HFFc6 (cell line): ENCODE measurements at regions not wholly inside any gene's neighbourhood (a gene's known extent, or its start where the extent isn't known, plus 50 kb on each side); places are given as distances from the start of the nearest gene placed in this dataset.

Source experiments
- DNase-seq: peaks from one replicate; pipeline ENCODE4 v3.0.0-alpha.2; 2018
- H3K27ac Mint-ChIP-seq: 2 replicates; pipeline ENCODE4 v1.8.0; 2020; ENCODE audit warnings: mild to moderate bottlenecking, mixed read lengths
- H3K27me3 Mint-ChIP-seq: 2 replicates; pipeline ENCODE4 v1.8.0; 2021; ENCODE audit warnings: mild to moderate bottlenecking, moderate library complexity, mixed read lengths; ENCODE audit not compliant: insufficient read depth
- H3K36me3 Mint-ChIP-seq: 2 replicates; pipeline ENCODE4 v1.8.0; 2021; ENCODE audit warnings: low read depth, mixed read lengths
- H3K4me1 Mint-ChIP-seq: 2 replicates; pipeline ENCODE4 v1.8.0; 2020; ENCODE audit warnings: low read depth, mixed read lengths
- H3K4me3 Mint-ChIP-seq: 2 replicates; pipeline ENCODE4 v1.8.0; 2020; ENCODE audit warnings: mild to moderate bottlenecking, moderate library complexity, mixed read lengths
- H3K9me3 Mint-ChIP-seq: 2 replicates; pipeline ENCODE4 v1.8.0; 2020; ENCODE audit warnings: mild to moderate bottlenecking, mixed read lengths
- CTCF ChIP-seq: fragments of 200-600 bp; sonication (generic); IDR thresholded peaks from 2 replicates; pipeline ENCODE4 v1.5.0; 2021; ENCODE audit warnings: antibody characterized with exemption, mild to moderate bottlenecking

DNA sequence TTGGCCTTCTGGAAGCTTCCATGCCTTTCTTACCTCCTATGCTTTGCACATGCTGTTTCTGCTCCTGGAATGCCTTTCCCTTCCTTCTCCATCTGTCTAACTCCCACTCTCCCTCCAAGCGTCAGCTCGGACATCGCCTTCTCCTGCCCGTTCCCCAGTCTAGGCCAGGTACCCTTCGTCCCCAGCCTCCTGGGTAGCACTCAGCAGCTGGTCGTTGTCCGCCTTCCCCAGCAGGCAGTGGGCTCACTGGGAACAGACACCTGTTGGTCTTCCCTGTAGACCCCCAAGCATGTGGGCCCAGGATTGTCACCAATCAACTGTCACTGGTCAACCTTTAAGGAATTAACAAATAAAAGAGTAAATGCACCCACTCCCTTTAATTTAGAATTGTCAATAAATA is 202.2 kb downstream of the RGS3 start:
- H3K27me3 Mint-ChIP-seq: peaks cover 6% of the 10 kb centered on the region; the same call in 1 of the 2 replicates
- H3K36me3 Mint-ChIP-seq: 0 out of 2 replicates have a peak, but pooled peaks cover 7% of the 10 kb centered on the region
- H3K4me1 Mint-ChIP-seq: peaks cover 33% of the 10 kb centered on the region
- TF ChIP-seq CTCF: no peak
- no peak for DNase-seq
- no peaks in the 10 kb centered on the region; the same call in 1 of the 2 replicates for H3K9me3 Mint-ChIP-seq
- H3K27ac Mint-ChIP-seq: no peak overlapping the region
- H3K4me3 Mint-ChIP-seq: no peak overlapping the region

- Mint-ChIP-seq H3K27ac (no peak overlapping the region), H3K4me3 (peak overlapping the region; percentile 5; the same call in 1 of the 2 replicates)
- no peak for DNase-seq
Observed at GRCh38 chr9:113668061-113668460, 204.5 kb downstream of the RGS3 start.

DNA sequence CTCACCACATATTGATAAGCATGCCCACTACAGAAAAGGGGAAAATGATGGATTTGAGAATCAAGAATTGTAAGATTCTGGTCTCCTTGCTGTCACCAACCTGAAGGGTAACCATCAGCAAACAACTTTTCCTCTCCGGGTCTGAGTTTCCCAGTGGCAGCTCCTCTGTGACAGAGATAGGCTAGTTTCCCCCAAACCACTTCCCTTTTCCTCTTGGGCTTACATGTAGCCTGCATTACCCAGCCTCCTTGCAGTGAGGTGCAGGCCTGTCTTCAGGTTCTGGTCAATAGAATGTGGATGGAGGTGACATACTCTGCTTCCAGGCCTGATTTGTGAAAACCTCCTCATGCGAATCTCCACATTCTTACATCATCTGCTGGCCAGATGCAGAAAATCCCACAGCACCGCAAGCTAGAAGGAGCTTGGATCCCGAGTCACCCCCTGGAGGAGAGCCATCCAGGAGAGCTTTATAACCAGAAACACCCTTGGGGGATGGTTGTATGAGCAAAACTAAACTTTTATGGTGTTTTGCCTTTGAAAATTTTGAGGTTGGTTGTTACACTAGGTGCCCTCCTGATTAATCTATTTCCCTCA is 206.1 kb downstream of the RGS3 start:
- H3K4me3 Mint-ChIP-seq: no peak overlapping the region
- H3K27me3 Mint-ChIP-seq: peaks cover 6% of the 10 kb centered on the region
- TF ChIP-seq CTCF: no peak
- no peak overlapping the region for H3K27ac Mint-ChIP-seq
- H3K9me3 Mint-ChIP-seq: no peaks in the 10 kb centered on the region; the same call in 1 of the 2 replicates
- DNase-seq: no peak
- peaks cover 48% of the 10 kb centered on the region for H3K4me1 Mint-ChIP-seq
- H3K36me3 Mint-ChIP-seq: 0 out of 2 replicates have a peak, but pooled peaks cover 7% of the 10 kb centered on the region

More at GRCh38 chr9:113668061-113668460, 204.5 kb downstream of the RGS3 start:
- H3K9me3 Mint-ChIP-seq: no peaks in the 10 kb centered on the region; the same call in 1 of the 2 replicates
- H3K36me3 Mint-ChIP-seq: 0 out of 2 replicates have a peak, but pooled peaks cover 7% of the 10 kb centered on the region
- TF ChIP-seq CTCF: no peak
- H3K27me3 Mint-ChIP-seq: peaks cover 9% of the 10 kb centered on the region
- H3K4me1 Mint-ChIP-seq: peaks cover 33% of the 10 kb centered on the region

DNA sequence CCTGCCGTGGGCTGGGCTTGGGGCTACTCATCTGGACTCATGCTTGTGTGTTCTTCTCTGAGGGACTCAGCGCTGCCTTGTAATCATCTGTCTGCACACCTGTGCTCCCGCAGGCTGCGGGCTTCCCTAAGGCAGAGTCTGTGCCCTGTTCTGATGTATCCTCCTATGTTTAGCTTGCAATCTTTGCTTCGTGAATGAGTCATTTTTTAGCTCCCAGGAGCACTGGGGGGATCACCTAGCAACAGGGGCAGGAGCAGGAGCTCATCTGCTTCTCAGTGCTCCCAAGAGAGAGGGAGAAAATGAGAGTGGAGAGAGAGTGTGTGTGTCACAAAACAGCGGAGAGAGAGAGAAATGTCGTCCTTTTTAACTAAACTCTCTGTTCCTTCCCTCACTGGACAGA is 202.4 kb upstream of the ZNF618 start:
- Mint-ChIP-seq H3K27ac (peak overlapping the region; percentile 99), H3K4me1 (peaks cover 57% of the 10 kb centered on the region), H3K36me3 (0 out of 2 replicates have a peak, but pooled peaks cover 7% of the 10 kb centered on the region), H3K27me3 (peaks cover 7% of the 10 kb centered on the region), H3K9me3 (no peaks in the 10 kb centered on the region; the same call in 1 of the 2 replicates), H3K4me3 (peak overlapping the region; percentile 58)
- DNase-seq: peak; percentile 36
- TF ChIP-seq CTCF: no peak

DNA sequence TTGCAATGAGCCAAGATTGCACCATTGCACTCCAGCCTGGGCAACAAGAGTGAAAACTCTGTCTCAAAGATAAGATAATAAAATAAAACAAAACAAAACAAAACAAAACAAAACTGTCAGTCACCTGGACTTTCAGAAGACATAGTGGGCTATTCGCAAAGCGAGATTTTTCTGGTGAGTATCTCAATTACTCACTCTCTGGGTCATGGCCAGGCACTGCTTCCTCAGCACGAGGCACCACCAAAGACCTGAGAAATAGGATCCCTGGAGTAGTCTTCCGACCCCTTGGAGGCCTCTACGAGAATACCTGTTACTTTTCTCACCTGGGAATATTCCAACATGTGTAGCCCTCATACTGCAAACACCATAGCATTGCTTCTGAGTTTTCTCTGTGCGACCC is 201.7 kb upstream of the ZNF618 start:
- H3K4me1 Mint-ChIP-seq: peaks cover 52% of the 10 kb centered on the region
- peak overlapping the region; percentile 58 for H3K4me3 Mint-ChIP-seq
- DNase-seq: peak; percentile 59
- TF ChIP-seq CTCF: no peak
- peak overlapping the region; percentile 99 for H3K27ac Mint-ChIP-seq
- H3K27me3 Mint-ChIP-seq: peaks cover 7% of the 10 kb centered on the region
- no peaks in the 10 kb centered on the region; the same call in 1 of the 2 replicates for H3K9me3 Mint-ChIP-seq
- H3K36me3 Mint-ChIP-seq: 0 out of 2 replicates have a peak, but pooled peaks cover 7% of the 10 kb centered on the region
